ENCODE measurements at regions not wholly inside any gene's neighbourhood (a gene's known extent, or its start where the extent isn't known, plus 50 kb on each side); places are given as distances from the start of the nearest gene placed in this dataset.

DNA sequence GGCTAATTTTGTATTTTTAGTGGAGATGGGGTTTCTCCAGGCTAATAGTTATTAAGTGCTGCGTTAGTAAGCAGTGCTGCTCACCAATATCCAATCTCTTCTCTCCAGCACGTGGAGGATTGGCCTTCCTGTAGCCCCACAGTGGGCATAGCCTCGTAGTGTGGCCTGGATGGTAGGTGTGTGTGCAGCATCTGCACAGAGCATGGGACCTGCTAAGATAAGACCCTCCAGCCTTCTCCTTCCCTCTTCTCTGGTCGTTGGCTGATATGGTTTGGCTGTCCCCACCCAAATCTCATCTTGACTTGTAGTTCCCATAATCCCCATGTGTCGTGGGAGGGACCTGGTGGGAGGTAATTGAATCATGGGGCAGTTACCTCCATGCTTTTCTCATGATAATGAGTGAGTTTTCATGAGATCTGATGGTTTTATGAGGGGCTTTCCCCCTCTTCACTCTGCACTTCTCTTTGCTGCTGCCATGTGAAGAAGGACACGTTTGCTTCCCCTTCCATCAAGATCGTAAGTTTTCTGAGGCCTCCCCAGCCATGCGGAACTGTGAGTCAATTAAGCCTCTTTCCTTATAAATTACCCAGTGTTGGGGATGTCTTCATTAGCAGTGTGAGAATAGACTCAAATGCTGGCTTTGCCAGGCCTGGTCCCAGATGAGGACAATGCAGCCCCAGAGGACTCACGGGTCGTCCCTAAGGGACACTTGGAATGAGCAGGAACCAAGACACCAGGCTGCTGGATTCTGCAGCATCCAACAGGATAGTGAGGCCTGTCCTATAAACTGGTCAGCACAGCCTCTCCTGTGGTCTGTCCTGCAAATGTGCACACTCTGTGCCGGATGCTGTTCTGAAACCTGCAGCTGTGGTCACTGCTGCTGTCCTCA lies 63.4 kb upstream of the AFDN start (continued):
- TF ChIP-seq, protein P1, sequence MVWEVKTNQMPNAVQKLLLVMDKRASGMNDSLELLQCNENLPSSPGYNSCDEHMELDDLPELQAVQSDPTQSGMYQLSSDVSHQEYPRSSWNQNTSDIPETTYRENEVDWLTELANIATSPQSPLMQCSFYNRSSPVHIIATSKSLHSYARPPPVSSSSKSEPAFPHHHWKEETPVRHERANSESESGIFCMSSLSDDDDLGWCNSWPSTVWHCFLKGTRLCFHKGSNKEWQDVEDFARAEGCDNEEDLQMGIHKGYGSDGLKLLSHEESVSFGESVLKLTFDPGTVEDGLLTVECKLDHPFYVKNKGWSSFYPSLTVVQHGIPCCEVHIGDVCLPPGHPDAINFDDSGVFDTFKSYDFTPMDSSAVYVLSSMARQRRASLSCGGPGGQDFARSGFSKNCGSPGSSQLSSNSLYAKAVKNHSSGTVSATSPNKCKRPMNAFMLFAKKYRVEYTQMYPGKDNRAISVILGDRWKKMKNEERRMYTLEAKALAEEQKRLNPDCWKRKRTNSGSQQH (CRISPR knock-in tag; IDR thresholded peaks at IDR 0.05; ENCODE audit: low read depth), result no peak
- TF ChIP-seq ZNF878 (CRISPR knock-in tag; IDR thresholded peaks at IDR 0.05), result no peak
- TF ChIP-seq SOX13 (IDR thresholded peaks at IDR 0.05), result no peak
- no peak for TF ChIP-seq SOX13 (CRISPR knock-in tag; conservative IDR thresholded peaks at IDR 0.05 in 1 of 2, IDR thresholded peaks at IDR 0.05 in 1 of 2)
- TF ChIP-seq, protein P2, sequence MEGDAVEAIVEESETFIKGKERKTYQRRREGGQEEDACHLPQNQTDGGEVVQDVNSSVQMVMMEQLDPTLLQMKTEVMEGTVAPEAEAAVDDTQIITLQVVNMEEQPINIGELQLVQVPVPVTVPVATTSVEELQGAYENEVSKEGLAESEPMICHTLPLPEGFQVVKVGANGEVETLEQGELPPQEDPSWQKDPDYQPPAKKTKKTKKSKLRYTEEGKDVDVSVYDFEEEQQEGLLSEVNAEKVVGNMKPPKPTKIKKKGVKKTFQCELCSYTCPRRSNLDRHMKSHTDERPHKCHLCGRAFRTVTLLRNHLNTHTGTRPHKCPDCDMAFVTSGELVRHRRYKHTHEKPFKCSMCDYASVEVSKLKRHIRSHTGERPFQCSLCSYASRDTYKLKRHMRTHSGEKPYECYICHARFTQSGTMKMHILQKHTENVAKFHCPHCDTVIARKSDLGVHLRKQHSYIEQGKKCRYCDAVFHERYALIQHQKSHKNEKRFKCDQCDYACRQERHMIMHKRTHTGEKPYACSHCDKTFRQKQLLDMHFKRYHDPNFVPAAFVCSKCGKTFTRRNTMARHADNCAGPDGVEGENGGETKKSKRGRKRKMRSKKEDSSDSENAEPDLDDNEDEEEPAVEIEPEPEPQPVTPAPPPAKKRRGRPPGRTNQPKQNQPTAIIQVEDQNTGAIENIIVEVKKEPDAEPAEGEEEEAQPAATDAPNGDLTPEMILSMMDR (CRISPR knock-in tag; IDR thresholded peaks at IDR 0.05), result no peak
- TF ChIP-seq HMGA1 (CRISPR knock-in tag; conservative IDR thresholded peaks at IDR 0.05), result no peak
- TF ChIP-seq ZNF10 (CRISPR knock-in tag; IDR thresholded peaks at IDR 0.05; ENCODE audit: borderline replicate concordance, low read depth), result no peak
- TF ChIP-seq NBN (conservative IDR thresholded peaks at IDR 0.05), result no peak
- no peak for TF ChIP-seq DNMT1 (CRISPR knock-in tag; IDR thresholded peaks at IDR 0.05)
- TF ChIP-seq TAF15 (IDR thresholded peaks at IDR 0.05; ENCODE audit: low read depth, low read length, poor library complexity, severe bottlenecking), result no peak
- TF ChIP-seq NFKBIZ (CRISPR knock-in tag; IDR thresholded peaks at IDR 0.05), result no peak
- no peak for TF ChIP-seq ZNF138 (CRISPR knock-in tag; IDR thresholded peaks at IDR 0.05; ENCODE audit: low read depth)
- TF ChIP-seq TCF12 (IDR thresholded peaks at IDR 0.05), result no peak
- TF ChIP-seq TCF12 (CRISPR knock-in tag; IDR thresholded peaks at IDR 0.05), result no peak
- 0 out of 2 replicates have a peak, but pooled peaks have one; percentile 47 for TF ChIP-seq MZF1 (CRISPR knock-in tag; IDR thresholded peaks at IDR 0.05; ENCODE audit: borderline replicate concordance)
- TF ChIP-seq, protein P3, sequence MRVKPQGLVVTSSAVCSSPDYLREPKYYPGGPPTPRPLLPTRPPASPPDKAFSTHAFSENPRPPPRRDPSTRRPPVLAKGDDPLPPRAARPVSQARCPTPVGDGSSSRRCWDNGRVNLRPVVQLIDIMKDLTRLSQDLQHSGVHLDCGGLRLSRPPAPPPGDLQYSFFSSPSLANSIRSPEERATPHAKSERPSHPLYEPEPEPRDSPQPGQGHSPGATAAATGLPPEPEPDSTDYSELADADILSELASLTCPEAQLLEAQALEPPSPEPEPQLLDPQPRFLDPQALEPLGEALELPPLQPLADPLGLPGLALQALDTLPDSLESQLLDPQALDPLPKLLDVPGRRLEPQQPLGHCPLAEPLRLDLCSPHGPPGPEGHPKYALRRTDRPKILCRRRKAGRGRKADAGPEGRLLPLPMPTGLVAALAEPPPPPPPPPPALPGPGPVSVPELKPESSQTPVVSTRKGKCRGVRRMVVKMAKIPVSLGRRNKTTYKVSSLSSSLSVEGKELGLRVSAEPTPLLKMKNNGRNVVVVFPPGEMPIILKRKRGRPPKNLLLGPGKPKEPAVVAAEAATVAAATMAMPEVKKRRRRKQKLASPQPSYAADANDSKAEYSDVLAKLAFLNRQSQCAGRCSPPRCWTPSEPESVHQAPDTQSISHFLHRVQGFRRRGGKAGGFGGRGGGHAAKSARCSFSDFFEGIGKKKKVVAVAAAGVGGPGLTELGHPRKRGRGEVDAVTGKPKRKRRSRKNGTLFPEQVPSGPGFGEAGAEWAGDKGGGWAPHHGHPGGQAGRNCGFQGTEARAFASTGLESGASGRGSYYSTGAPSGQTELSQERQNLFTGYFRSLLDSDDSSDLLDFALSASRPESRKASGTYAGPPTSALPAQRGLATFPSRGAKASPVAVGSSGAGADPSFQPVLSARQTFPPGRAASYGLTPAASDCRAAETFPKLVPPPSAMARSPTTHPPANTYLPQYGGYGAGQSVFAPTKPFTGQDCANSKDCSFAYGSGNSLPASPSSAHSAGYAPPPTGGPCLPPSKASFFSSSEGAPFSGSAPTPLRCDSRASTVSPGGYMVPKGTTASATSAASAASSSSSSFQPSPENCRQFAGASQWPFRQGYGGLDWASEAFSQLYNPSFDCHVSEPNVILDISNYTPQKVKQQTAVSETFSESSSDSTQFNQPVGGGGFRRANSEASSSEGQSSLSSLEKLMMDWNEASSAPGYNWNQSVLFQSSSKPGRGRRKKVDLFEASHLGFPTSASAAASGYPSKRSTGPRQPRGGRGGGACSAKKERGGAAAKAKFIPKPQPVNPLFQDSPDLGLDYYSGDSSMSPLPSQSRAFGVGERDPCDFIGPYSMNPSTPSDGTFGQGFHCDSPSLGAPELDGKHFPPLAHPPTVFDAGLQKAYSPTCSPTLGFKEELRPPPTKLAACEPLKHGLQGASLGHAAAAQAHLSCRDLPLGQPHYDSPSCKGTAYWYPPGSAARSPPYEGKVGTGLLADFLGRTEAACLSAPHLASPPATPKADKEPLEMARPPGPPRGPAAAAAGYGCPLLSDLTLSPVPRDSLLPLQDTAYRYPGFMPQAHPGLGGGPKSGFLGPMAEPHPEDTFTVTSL (CRISPR knock-in tag; IDR thresholded peaks at IDR 0.05; ENCODE audit: borderline replicate concordance), result no peak
- no peak for TF ChIP-seq YEATS2 (CRISPR knock-in tag; IDR thresholded peaks at IDR 0.05; ENCODE audit: borderline replicate concordance)
- TF ChIP-seq ETV5 (CRISPR knock-in tag; IDR thresholded peaks at IDR 0.05; ENCODE audit: borderline replicate concordance), result no peak
